Mesenchymal stem cell (in vitro differentiated cells and primary cell): ENCODE measurements at regions not wholly inside any gene's neighbourhood (a gene's known extent, or its start where the extent isn't known, plus 50 kb on each side); places are given as distances from the start of the nearest gene placed in this dataset.

Experiments used
- DNase-seq: peaks from one replicate; pipeline ENCODE4 v3.0.0-alpha.2; 2013
- H2AFZ ChIP-seq: one replicate; pipeline ENCODE4 v1.6.1; 2013; ENCODE audit warnings: low read depth, mild to moderate bottlenecking, control low read depth, inconsistent platforms, low read length, moderate library complexity
- H2AK5ac ChIP-seq: 2 replicates; pipeline ENCODE4 v1.6.1; 2013; ENCODE audit warnings: low read length, moderate library complexity, mild to moderate bottlenecking, inconsistent platforms; ENCODE audit not compliant: severe bottlenecking
- H2BK120ac ChIP-seq: one replicate; pipeline ENCODE4 v1.6.1; 2013; ENCODE audit warnings: low read depth, mild to moderate bottlenecking, inconsistent platforms, low read length, moderate library complexity
- H2BK12ac ChIP-seq, 2 experiments: one replicate each; pipeline ENCODE4 v1.6.1; 2013; ENCODE audit warnings: inconsistent platforms in 2 of 2, low read length in 2 of 2, mild to moderate bottlenecking in 2 of 2, moderate library complexity in 2 of 2, control low read depth in 1 of 2
- H2BK15ac ChIP-seq: one replicate; pipeline ENCODE4 v1.6.1; 2013; ENCODE audit warnings: mild to moderate bottlenecking, low read depth, inconsistent platforms; ENCODE audit not compliant: poor library complexity, severe bottlenecking
- H2BK5ac ChIP-seq: 2 replicates; pipeline ENCODE4 v1.6.1; 2013; ENCODE audit warnings: low read depth, mild to moderate bottlenecking, low read length, control low read depth, inconsistent platforms; ENCODE audit not compliant: poor library complexity, severe bottlenecking
- H3K14ac ChIP-seq, 2 experiments: one replicate each; pipeline ENCODE4 v1.6.1; 2013; ENCODE audit warnings: inconsistent platforms in 2 of 2, low read length in 2 of 2, control low read depth in 1 of 2, mild to moderate bottlenecking in 1 of 2, moderate library complexity in 1 of 2
- H3K18ac ChIP-seq, 2 experiments: one replicate each; pipeline ENCODE4 v1.6.1; 2013; ENCODE audit warnings: inconsistent platforms in 2 of 2, low read length in 2 of 2, control low read depth in 1 of 2, low read depth in 1 of 2, mild to moderate bottlenecking in 1 of 2
- H3K23ac ChIP-seq, 2 experiments: one replicate each; pipeline ENCODE4 v1.6.1; 2013; ENCODE audit warnings: inconsistent platforms in 2 of 2, low read length in 2 of 2, mild to moderate bottlenecking in 2 of 2, moderate library complexity in 2 of 2, control low read depth in 1 of 2
- H3K27ac ChIP-seq: 2 replicates; pipeline ENCODE4 v1.5.1; 2013; ENCODE audit warnings: mild to moderate bottlenecking, moderate library complexity, low read length, control low read depth, inconsistent platforms; ENCODE audit not compliant: poor library complexity, severe bottlenecking
- H3K27me3 ChIP-seq, 2 experiments: 2 replicates each; pipeline versions ENCODE4 v1.6.1 to v1.7.0; 2013; ENCODE audit warnings: low read length in 2 of 2, mild to moderate bottlenecking in 2 of 2, moderate library complexity in 2 of 2, control low read depth in 1 of 2, inconsistent platforms in 1 of 2; ENCODE audit not compliant: control insufficient read depth in 1 of 2, insufficient read depth in 1 of 2
- H3K36me3 ChIP-seq, 2 experiments: 2 replicates each; pipeline versions ENCODE4 v1.6.1 to v1.7.0; 2013; ENCODE audit warnings: low read length in 2 of 2, control low read depth in 1 of 2, inconsistent platforms in 1 of 2, low read depth in 1 of 2, mild to moderate bottlenecking in 1 of 2; ENCODE audit not compliant: insufficient read depth in 2 of 2, control insufficient read depth in 1 of 2
- H3K4ac ChIP-seq, 2 experiments: one replicate each; pipeline ENCODE4 v1.6.1; 2013; ENCODE audit warnings: inconsistent platforms in 2 of 2, low read length in 2 of 2, mild to moderate bottlenecking in 2 of 2, moderate library complexity in 2 of 2, control low read depth in 1 of 2, low read depth in 1 of 2
- H3K4me1 ChIP-seq: 2 replicates; pipeline ENCODE4 v1.6.1; 2013; ENCODE audit warnings: low read depth, low read length, control low read depth; ENCODE audit not compliant: control insufficient read depth, insufficient read depth
- H3K4me2 ChIP-seq: 2 replicates; pipeline ENCODE4 v1.6.1; 2013; ENCODE audit warnings: low read length, mild to moderate bottlenecking, inconsistent platforms; ENCODE audit not compliant: poor library complexity, severe bottlenecking
- H3K4me3 ChIP-seq, 2 experiments: 2 replicates each; pipeline versions ENCODE4 v1.5.1 to v1.7.0; 2013; ENCODE audit warnings: low read length in 2 of 2, mild to moderate bottlenecking in 2 of 2, control low read depth in 1 of 2, low read depth in 1 of 2; ENCODE audit not compliant: insufficient read depth in 1 of 2
- H3K79me1 ChIP-seq: replicated peaks from 2 replicates; pipeline ENCODE4 v1.6.1; 2013; ENCODE audit warnings: mild to moderate bottlenecking, control low read depth, low read length, inconsistent platforms; ENCODE audit not compliant: poor library complexity, severe bottlenecking
- H3K9ac ChIP-seq: 2 replicates; pipeline ENCODE4 v1.7.0; 2013; ENCODE audit warnings: mild to moderate bottlenecking, low read length, moderate library complexity
- H3K9me3 ChIP-seq: 2 replicates; pipeline ENCODE4 v1.7.0; 2013; ENCODE audit warnings: mild to moderate bottlenecking, low read length; ENCODE audit not compliant: control insufficient read depth
- H4K8ac ChIP-seq: one replicate; pipeline ENCODE4 v1.6.1; 2013; ENCODE audit warnings: inconsistent platforms, mild to moderate bottlenecking, low read length, moderate library complexity
- H4K91ac ChIP-seq: one replicate; pipeline ENCODE4 v1.6.1; 2013; ENCODE audit warnings: mild to moderate bottlenecking, low read length, inconsistent platforms
- WGBS: methylation state at CpG from one replicate; pipeline ENCODE4 v1.1.7; 2013; ENCODE audit warnings: mixed read lengths; 5-methylcytosine and 5-hydroxymethylcytosine counted together

DNA sequence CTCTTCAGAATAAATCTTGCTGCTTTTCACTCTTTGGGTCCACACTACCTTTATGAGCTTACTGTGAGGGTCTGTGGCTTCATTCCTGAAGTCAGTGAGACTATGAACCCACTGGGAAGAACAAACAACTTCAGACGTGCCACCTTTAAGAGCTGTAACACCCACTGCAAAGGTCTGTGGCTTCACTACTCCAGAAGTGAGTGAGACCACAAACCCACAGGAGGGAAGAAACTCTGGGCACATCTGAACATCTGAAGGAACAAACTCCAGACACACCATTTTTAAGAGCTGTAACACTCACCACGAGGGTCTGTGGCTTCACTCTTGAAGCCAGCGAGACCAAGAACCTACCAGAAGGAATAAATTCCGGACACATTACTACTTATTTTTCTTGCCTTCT is 964.1 kb upstream of the NXPH2 start:
- Histone ChIP-seq H2AFZ (no peak overlapping the region), H3K36me3 (no peaks in the 10 kb centered on the region), H2AK5ac (no peak overlapping the region), H3K23ac (no peak overlapping the region), H3K9me3 (peaks cover 3% of the 10 kb centered on the region), H3K9ac (no peak overlapping the region), H3K27ac (no peak overlapping the region), H4K8ac (no peak overlapping the region), H3K4ac (no peak overlapping the region), H3K27me3 (no peaks in the 10 kb centered on the region), H3K4me1 (no peaks in the 10 kb centered on the region), H3K4me2 (no peak overlapping the region), H2BK12ac (no peak overlapping the region), H3K18ac (no peak overlapping the region), H3K14ac (no peak overlapping the region), H2BK15ac (no peak overlapping the region), H3K4me3 (no peak overlapping the region), H2BK5ac (no peak overlapping the region), H4K91ac (no peak overlapping the region), H3K79me1 (no peaks in the 10 kb centered on the region), H2BK120ac (no peak overlapping the region)
- DNase-seq, result no peak
- 87% methylated on average over 4 of the region's 4 CpGs for WGBS

GRCh38 chr2:139742216-139743172 is 962.3 kb upstream of the NXPH2 start:
- no peak for DNase-seq
- no peak overlapping the region for H3K4me3 ChIP-seq
- WGBS, result 93% methylated on average over 6 of the region's 8 CpGs
- no peaks in the 10 kb centered on the region for H3K36me3 ChIP-seq
- no peak overlapping the region for H2BK5ac ChIP-seq
- no peaks in the 10 kb centered on the region for H3K79me1 ChIP-seq
- no peaks in the 10 kb centered on the region for H3K4me1 ChIP-seq
- no peak overlapping the region for H2BK12ac ChIP-seq
- no peak overlapping the region for H3K23ac ChIP-seq
- H3K9ac ChIP-seq, result no peak overlapping the region
- H3K14ac ChIP-seq, result no peak overlapping the region
- H2AK5ac ChIP-seq, result no peak overlapping the region
- H2AFZ ChIP-seq, result no peak overlapping the region
- no peak overlapping the region for H2BK15ac ChIP-seq
- H3K4ac ChIP-seq, result no peak overlapping the region
- H4K8ac ChIP-seq, result no peak overlapping the region
- peaks cover 3% of the 10 kb centered on the region for H3K9me3 ChIP-seq
- no peak overlapping the region for H3K18ac ChIP-seq
- no peak overlapping the region for H3K4me2 ChIP-seq
- no peaks in the 10 kb centered on the region for H3K27me3 ChIP-seq
- H3K27ac ChIP-seq, result no peak overlapping the region
- no peak overlapping the region for H2BK120ac ChIP-seq
- H4K91ac ChIP-seq, result no peak overlapping the region

DNA sequence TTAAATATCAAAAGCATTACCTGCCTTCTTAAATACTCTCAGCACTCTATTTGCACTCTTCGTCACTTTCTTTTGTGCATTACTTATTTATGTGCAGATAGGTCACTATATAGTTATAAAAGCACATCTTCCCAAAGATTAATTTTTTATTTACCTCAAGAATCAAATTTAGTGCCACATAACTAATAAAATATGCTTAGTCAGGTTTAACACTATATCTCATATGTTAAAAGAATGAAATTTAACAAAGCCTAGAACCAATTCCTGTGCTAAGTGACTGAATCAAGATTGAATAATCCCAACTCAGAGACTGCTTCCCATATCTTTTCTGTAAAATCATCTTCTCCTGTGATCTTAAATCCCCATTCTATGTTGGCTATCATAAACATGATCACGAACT is 957.5 kb upstream of the NXPH2 start:
- WGBS, result no CpG with 5 or more reads among the region's 2 CpGs
- no peak overlapping the region for H3K9ac ChIP-seq
- peaks cover 7% of the 10 kb centered on the region for H3K9me3 ChIP-seq
- H2AFZ ChIP-seq, result no peak overlapping the region
- no peak overlapping the region for H3K4ac ChIP-seq
- H3K18ac ChIP-seq, result no peak overlapping the region
- no peak overlapping the region for H3K23ac ChIP-seq
- H3K27ac ChIP-seq, result no peak overlapping the region
- no peaks in the 10 kb centered on the region for H3K27me3 ChIP-seq
- H3K36me3 ChIP-seq, result no peaks in the 10 kb centered on the region
- H2BK15ac ChIP-seq, result no peak overlapping the region
- no peak overlapping the region for H2BK12ac ChIP-seq
- H3K4me1 ChIP-seq, result no peaks in the 10 kb centered on the region
- no peak overlapping the region for H4K91ac ChIP-seq
- no peak overlapping the region for H3K4me2 ChIP-seq
- no peak overlapping the region for H3K14ac ChIP-seq
- no peak overlapping the region for H4K8ac ChIP-seq
- no peak overlapping the region for H2AK5ac ChIP-seq
- no peaks in the 10 kb centered on the region for H3K79me1 ChIP-seq
- DNase-seq, result no peak
- H2BK120ac ChIP-seq, result no peak overlapping the region
- no peak overlapping the region for H2BK5ac ChIP-seq
- no peak overlapping the region for H3K4me3 ChIP-seq

DNA sequence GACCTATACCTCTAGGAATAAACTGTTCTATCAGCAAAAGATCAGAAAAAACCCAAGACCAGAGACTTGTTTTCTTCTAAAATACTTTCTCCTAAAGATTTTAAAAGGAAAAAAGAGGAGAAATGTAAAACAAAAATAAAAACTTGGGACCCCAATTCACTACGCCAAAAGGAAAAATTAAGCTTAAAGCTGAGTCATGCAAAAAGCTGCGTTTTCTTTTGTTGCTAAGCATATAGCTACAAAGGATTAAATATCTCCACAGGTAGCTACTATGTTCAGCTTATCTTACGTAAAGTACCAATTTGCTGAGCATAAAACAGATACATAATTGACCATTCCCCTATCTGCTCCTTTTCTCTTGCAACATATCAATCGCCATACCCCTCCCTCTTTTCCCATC is 950.0 kb upstream of the NXPH2 start:
- WGBS, result 93% methylated on average over 4 of the region's 4 CpGs
- H3K79me1 ChIP-seq, result no peaks in the 10 kb centered on the region
- H3K4me3 ChIP-seq, result no peak overlapping the region
- H2BK15ac ChIP-seq, result no peak overlapping the region
- DNase-seq, result no peak
- no peak overlapping the region for H3K27ac ChIP-seq
- no peak overlapping the region for H3K18ac ChIP-seq
- no peak overlapping the region for H3K4ac ChIP-seq
- H4K91ac ChIP-seq, result no peak overlapping the region
- no peak overlapping the region for H3K4me2 ChIP-seq
- H2BK5ac ChIP-seq, result no peak overlapping the region
- no peak overlapping the region for H2BK120ac ChIP-seq
- no peaks in the 10 kb centered on the region for H3K36me3 ChIP-seq
- no peak overlapping the region for H3K9ac ChIP-seq
- H3K9me3 ChIP-seq, result no peaks in the 10 kb centered on the region
- no peak overlapping the region for H2BK12ac ChIP-seq
- no peak overlapping the region for H3K14ac ChIP-seq
- H3K4me1 ChIP-seq, result no peaks in the 10 kb centered on the region
- no peak overlapping the region for H4K8ac ChIP-seq
- no peaks in the 10 kb centered on the region for H3K27me3 ChIP-seq
- H2AK5ac ChIP-seq, result no peak overlapping the region
- no peak overlapping the region for H3K23ac ChIP-seq
- no peak overlapping the region for H2AFZ ChIP-seq
